ENCODE measurements at regions not wholly inside any gene's neighbourhood (a gene's known extent, or its start where the extent isn't known, plus 50 kb on each side); places are given as distances from the start of the nearest gene placed in this dataset.

GRCh38 chr16:88195269-88195705, 187.5 kb upstream of the ZNF469 start:
- no peak for DNase-seq (ENCODE audit: insufficient read length, low spot score, missing footprints)
- Histone ChIP-seq H3K27me3 (ENCODE audit: insufficient read depth, low read length) (no peaks in the 10 kb centered on the region), H3K4me3 (ENCODE audit: insufficient read depth, low read length) (no peak overlapping the region), H3K27ac (ENCODE audit: low read depth, low read length) (no peak overlapping the region), H3K36me3 (ENCODE audit: insufficient read depth, low read length) (no peaks in the 10 kb centered on the region), H3K9me3 (ENCODE audit: low read depth, low read length) (no peaks in the 10 kb centered on the region), H3K4me1 (ENCODE audit: insufficient read depth, low read length) (no peaks in the 10 kb centered on the region), H3K79me2 (ENCODE audit: insufficient read depth, low read length) (no peaks in the 10 kb centered on the region), H4K20me1 (ENCODE audit: insufficient read depth, low read length) (no peaks in the 10 kb centered on the region), H2AFZ (ENCODE audit: low read length) (no peak overlapping the region), H3K4me2 (ENCODE audit: insufficient read depth, low read length) (no peak overlapping the region)
- no peak for TF ChIP-seq CTCF (IDR thresholded peaks at IDR 0.05; ENCODE audit: extremely low read depth, low read depth, low read length)

- Histone ChIP-seq H3K79me2 (ENCODE audit: insufficient read depth, low read length) (no peaks in the 10 kb centered on the region), H3K27ac (ENCODE audit: low read depth, low read length) (no peak overlapping the region), H2AFZ (ENCODE audit: low read length) (no peak overlapping the region), H3K4me1 (ENCODE audit: insufficient read depth, low read length) (no peaks in the 10 kb centered on the region), H3K27me3 (ENCODE audit: insufficient read depth, low read length) (no peaks in the 10 kb centered on the region), H3K36me3 (ENCODE audit: insufficient read depth, low read length) (no peaks in the 10 kb centered on the region), H3K4me2 (ENCODE audit: insufficient read depth, low read length) (no peak overlapping the region), H4K20me1 (ENCODE audit: insufficient read depth, low read length) (no peaks in the 10 kb centered on the region), H3K9me3 (ENCODE audit: low read depth, low read length) (no peaks in the 10 kb centered on the region), H3K4me3 (ENCODE audit: insufficient read depth, low read length) (no peak overlapping the region)
- TF ChIP-seq CTCF (IDR thresholded peaks at IDR 0.05; ENCODE audit: extremely low read depth, low read depth, low read length) = no peak
- no peak for DNase-seq (ENCODE audit: insufficient read length, low spot score, missing footprints)
These were observed 186.8 kb upstream of the ZNF469 start for GRCh38 chr16:88195911-88196465.

GRCh38 chr16:88196471-88197400, 186.0 kb upstream of the ZNF469 start:
- Histone ChIP-seq H2AFZ (ENCODE audit: low read length) (no peak overlapping the region), H3K27ac (ENCODE audit: low read depth, low read length) (no peak overlapping the region), H4K20me1 (ENCODE audit: insufficient read depth, low read length) (no peaks in the 10 kb centered on the region), H3K9me3 (ENCODE audit: low read depth, low read length) (no peaks in the 10 kb centered on the region), H3K79me2 (ENCODE audit: insufficient read depth, low read length) (no peaks in the 10 kb centered on the region), H3K4me3 (ENCODE audit: insufficient read depth, low read length) (no peak overlapping the region), H3K36me3 (ENCODE audit: insufficient read depth, low read length) (no peaks in the 10 kb centered on the region), H3K27me3 (ENCODE audit: insufficient read depth, low read length) (no peaks in the 10 kb centered on the region), H3K4me2 (ENCODE audit: insufficient read depth, low read length) (no peak overlapping the region), H3K4me1 (ENCODE audit: insufficient read depth, low read length) (no peaks in the 10 kb centered on the region)
- peak; percentile 71 for DNase-seq (ENCODE audit: insufficient read length, low spot score, missing footprints)
- TF ChIP-seq CTCF (IDR thresholded peaks at IDR 0.05; ENCODE audit: extremely low read depth, low read depth, low read length) = no peak

Data from osteoblast (primary cell).